ENCODE measurements at regions not wholly inside any gene's neighbourhood (a gene's known extent, or its start where the extent isn't known, plus 50 kb on each side); places are given as distances from the start of the nearest gene placed in this dataset.
"Not testable (repeated sequence)": the region's sequence is repeated elsewhere in the genome, so short reads cannot be mapped to it uniquely, and the experiment has no call there.

DNA sequence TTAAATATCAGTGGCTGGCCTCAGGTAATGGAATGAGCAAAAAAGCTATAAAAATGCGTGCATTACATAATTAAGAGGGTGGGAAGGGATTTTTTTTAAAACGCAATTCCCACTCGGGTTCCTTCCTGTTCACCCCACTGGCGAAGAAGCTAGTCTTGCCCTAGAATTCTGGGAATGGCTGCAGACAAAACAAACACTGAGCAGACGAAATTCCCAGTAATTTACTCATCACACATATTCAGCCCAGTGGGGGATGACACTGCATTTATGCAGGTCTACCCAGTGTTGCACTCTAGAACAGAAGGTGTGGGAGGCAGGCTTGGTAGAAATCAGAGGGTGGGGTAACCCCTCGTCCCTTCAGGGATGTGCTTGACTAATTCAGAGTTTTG is 2695.0 kb upstream of the DEFB115 start:
- Histone ChIP-seq H3K36me3 (ENCODE audit: insufficient read depth, low read length) (no peaks in the 10 kb centered on the region), H3K27ac (ENCODE audit: low read depth, low read length) (peak overlapping the region; percentile 78), H3K4me2 (ENCODE audit: insufficient read depth, low read length) (peak overlapping the region; percentile 53), H4K20me1 (ENCODE audit: insufficient read depth, low read length) (no peaks in the 10 kb centered on the region), H3K4me1 (ENCODE audit: insufficient read depth, low read length) (peaks cover 3% of the 10 kb centered on the region), H3K27me3 (ENCODE audit: insufficient read depth, low read length) (no peaks in the 10 kb centered on the region), H3K79me2 (ENCODE audit: insufficient read depth, low read length) (no peaks in the 10 kb centered on the region), H3K4me3 (ENCODE audit: insufficient read depth, low read length) (peak overlapping the region; percentile 30), H2AFZ (ENCODE audit: low read length) (no peak overlapping the region), H3K9me3 (ENCODE audit: low read depth, low read length) (peaks cover 4% of the 10 kb centered on the region)
- TF ChIP-seq, protein P1, sequence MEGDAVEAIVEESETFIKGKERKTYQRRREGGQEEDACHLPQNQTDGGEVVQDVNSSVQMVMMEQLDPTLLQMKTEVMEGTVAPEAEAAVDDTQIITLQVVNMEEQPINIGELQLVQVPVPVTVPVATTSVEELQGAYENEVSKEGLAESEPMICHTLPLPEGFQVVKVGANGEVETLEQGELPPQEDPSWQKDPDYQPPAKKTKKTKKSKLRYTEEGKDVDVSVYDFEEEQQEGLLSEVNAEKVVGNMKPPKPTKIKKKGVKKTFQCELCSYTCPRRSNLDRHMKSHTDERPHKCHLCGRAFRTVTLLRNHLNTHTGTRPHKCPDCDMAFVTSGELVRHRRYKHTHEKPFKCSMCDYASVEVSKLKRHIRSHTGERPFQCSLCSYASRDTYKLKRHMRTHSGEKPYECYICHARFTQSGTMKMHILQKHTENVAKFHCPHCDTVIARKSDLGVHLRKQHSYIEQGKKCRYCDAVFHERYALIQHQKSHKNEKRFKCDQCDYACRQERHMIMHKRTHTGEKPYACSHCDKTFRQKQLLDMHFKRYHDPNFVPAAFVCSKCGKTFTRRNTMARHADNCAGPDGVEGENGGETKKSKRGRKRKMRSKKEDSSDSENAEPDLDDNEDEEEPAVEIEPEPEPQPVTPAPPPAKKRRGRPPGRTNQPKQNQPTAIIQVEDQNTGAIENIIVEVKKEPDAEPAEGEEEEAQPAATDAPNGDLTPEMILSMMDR (IDR thresholded peaks at IDR 0.05; ENCODE audit: extremely low read depth, low read depth, low read length), result no peak
- DNase-seq (ENCODE audit: insufficient read length, low spot score, missing footprints), result peak; percentile 26

DNA sequence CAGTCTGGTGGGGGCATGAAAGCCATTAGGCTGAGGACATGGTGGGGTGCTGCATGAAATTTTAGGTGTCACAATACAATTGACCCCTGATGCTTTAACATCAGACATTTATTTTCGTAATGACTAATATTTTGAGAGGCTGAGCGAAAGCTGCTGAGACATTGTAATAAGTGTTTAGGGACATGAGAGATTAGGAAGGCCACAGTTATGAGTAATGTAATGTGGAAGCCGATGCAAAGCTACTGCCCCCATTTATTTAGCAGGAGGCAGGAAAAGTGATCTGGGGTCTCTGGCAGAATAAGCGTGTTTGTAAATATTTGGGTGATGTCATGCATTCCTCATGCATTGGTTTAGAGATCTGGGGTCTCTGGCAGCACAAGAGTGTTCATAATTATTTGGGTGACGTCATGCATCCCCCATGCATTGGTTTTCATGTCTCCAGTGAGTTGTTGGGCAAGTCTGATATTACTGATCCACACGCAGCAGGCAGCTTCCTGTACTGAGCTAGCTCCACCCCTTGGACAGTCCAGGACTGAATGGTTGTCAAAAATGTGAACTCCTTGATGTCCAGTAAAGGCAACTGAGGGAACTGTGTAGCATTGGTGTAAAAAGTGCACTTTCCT is 2694.5 kb upstream of the DEFB115 start:
- not testable (repeated sequence) for H3K9me3 ChIP-seq (ENCODE audit: low read depth, low read length); H3K27me3 ChIP-seq (ENCODE audit: insufficient read depth, low read length); H3K4me3 ChIP-seq (ENCODE audit: insufficient read depth, low read length); H4K20me1 ChIP-seq (ENCODE audit: insufficient read depth, low read length); H3K4me1 ChIP-seq (ENCODE audit: insufficient read depth, low read length); DNase-seq (ENCODE audit: insufficient read length, low spot score, missing footprints); H3K36me3 ChIP-seq (ENCODE audit: insufficient read depth, low read length); H2AFZ ChIP-seq (ENCODE audit: low read length); H3K79me2 ChIP-seq (ENCODE audit: insufficient read depth, low read length)
- Histone ChIP-seq H3K27ac (ENCODE audit: low read depth, low read length) (peak overlapping the region; percentile 78), H3K4me2 (ENCODE audit: insufficient read depth, low read length) (peak overlapping the region; percentile 53)

DNA sequence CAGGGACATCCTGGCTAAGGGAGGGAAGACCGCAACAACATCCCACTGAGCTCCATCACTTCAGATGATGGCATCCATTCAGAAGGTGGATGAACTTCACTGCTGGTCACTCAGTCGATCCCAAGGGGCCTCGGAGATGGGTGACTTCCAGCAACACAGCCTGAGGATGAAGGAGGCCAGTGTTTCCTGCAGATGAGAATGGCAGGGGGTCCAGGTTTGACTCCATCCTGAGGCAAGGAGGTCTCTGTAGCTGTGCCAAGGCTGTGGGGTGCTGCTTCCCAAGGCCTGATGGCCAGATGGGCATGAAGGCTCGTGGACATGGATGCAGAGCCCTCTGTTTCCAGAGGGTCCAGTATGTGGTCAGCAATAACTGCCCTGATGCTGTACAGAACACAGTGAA is 2693.4 kb upstream of the DEFB115 start:
- H3K27ac ChIP-seq (ENCODE audit: low read depth, low read length), result peak overlapping the region; percentile 78
- H3K4me1 ChIP-seq (ENCODE audit: insufficient read depth, low read length); H3K4me3 ChIP-seq (ENCODE audit: insufficient read depth, low read length); H3K79me2 ChIP-seq (ENCODE audit: insufficient read depth, low read length); H4K20me1 ChIP-seq (ENCODE audit: insufficient read depth, low read length); DNase-seq (ENCODE audit: insufficient read length, low spot score, missing footprints); H3K9me3 ChIP-seq (ENCODE audit: low read depth, low read length); H3K36me3 ChIP-seq (ENCODE audit: insufficient read depth, low read length); H2AFZ ChIP-seq (ENCODE audit: low read length); H3K4me2 ChIP-seq (ENCODE audit: insufficient read depth, low read length); H3K27me3 ChIP-seq (ENCODE audit: insufficient read depth, low read length): not testable (repeated sequence)

DNA sequence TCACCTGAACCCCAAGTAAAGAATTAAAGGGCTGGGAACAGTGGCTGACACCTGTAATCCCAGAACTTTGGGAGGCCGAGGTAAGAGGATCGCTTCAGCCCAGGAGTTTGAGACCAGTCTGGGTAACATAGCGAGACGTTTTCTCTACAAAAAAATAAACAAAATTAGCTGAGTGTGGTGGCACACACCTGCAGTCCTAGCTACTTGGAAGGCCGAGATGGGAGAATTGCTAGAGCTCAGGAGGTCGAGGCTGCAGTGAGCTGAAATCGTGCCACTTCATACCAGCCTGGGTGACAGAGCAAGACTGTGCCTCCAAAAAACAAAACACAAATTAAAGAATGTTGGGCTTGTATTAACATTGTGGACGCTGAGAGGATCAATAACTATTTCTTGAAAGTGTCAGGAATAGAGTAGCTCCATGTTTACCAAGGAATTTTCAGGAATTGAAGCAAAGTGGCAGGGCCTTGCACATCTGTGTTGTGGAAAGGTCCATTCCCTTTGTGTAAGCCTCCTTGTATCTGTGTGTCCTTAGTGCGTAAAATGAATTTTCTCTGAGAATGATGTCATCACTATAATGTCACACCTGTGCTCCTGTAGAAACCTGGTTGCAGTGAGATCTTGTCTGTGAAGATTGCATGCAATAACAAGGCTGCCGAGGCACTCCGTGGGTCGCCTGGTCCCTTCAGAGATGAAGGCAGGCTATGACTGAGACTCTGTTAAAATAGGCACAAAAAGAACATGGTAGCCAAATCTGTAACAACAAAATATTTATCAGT is 2692.6 kb upstream of the DEFB115 start:
- H3K4me2 ChIP-seq (ENCODE audit: insufficient read depth, low read length); H3K36me3 ChIP-seq (ENCODE audit: insufficient read depth, low read length); H4K20me1 ChIP-seq (ENCODE audit: insufficient read depth, low read length); H3K4me1 ChIP-seq (ENCODE audit: insufficient read depth, low read length); H3K4me3 ChIP-seq (ENCODE audit: insufficient read depth, low read length); H3K79me2 ChIP-seq (ENCODE audit: insufficient read depth, low read length); DNase-seq (ENCODE audit: insufficient read length, low spot score, missing footprints); H3K27ac ChIP-seq (ENCODE audit: low read depth, low read length); H2AFZ ChIP-seq (ENCODE audit: low read length); H3K27me3 ChIP-seq (ENCODE audit: insufficient read depth, low read length); H3K9me3 ChIP-seq (ENCODE audit: low read depth, low read length): not testable (repeated sequence)

DNA sequence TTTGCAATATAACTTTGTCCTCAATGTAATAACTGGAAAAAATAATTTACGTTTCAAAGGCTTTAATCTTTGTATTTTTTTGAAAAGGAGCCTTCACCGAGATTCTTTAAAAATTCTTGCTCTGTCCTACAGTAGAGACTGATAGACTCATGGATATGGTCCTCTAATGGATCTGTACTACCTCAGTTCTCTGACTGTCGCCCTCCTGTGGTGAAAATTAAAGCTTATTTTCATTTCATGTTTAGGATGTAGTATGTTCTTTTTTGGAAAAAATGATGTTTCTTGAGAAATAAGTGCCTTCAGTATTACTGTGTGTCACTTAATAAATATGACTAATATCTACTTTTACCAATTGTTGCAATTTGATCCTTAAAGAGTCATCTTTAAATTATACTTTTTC is 2681.5 kb upstream of the DEFB115 start:
- not testable (repeated sequence) for H3K4me3 ChIP-seq (ENCODE audit: insufficient read depth, low read length); H3K9me3 ChIP-seq (ENCODE audit: low read depth, low read length); H4K20me1 ChIP-seq (ENCODE audit: insufficient read depth, low read length); H3K27ac ChIP-seq (ENCODE audit: low read depth, low read length); H3K79me2 ChIP-seq (ENCODE audit: insufficient read depth, low read length); H3K36me3 ChIP-seq (ENCODE audit: insufficient read depth, low read length); H3K27me3 ChIP-seq (ENCODE audit: insufficient read depth, low read length); DNase-seq (ENCODE audit: insufficient read length, low spot score, missing footprints); H2AFZ ChIP-seq (ENCODE audit: low read length); H3K4me2 ChIP-seq (ENCODE audit: insufficient read depth, low read length); H3K4me1 ChIP-seq (ENCODE audit: insufficient read depth, low read length)

DNA sequence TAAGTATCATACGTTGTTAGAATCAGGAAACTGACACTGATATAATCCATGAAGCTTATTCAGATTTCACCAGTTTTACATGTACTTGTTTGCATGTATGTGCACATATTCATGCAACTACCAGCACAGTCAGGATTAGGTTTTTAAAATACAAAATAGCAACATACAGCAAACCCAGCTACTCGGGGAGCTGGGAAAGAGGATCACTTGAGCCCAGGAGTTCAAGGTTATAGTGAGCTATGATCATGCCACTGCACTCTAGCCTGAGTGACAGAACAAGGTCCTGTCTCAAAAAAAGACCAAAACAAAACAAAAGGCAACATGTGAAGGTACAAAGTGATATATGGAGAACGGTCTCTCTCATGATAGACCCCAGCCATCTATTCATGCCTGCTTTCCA is 2665.8 kb upstream of the DEFB115 start:
- H2AFZ ChIP-seq (ENCODE audit: low read length); H3K27me3 ChIP-seq (ENCODE audit: insufficient read depth, low read length); H3K79me2 ChIP-seq (ENCODE audit: insufficient read depth, low read length); H3K27ac ChIP-seq (ENCODE audit: low read depth, low read length); DNase-seq (ENCODE audit: insufficient read length, low spot score, missing footprints); H3K4me1 ChIP-seq (ENCODE audit: insufficient read depth, low read length); H3K4me3 ChIP-seq (ENCODE audit: insufficient read depth, low read length); H3K4me2 ChIP-seq (ENCODE audit: insufficient read depth, low read length); H3K36me3 ChIP-seq (ENCODE audit: insufficient read depth, low read length); H4K20me1 ChIP-seq (ENCODE audit: insufficient read depth, low read length); H3K9me3 ChIP-seq (ENCODE audit: low read depth, low read length): not testable (repeated sequence)

DNA sequence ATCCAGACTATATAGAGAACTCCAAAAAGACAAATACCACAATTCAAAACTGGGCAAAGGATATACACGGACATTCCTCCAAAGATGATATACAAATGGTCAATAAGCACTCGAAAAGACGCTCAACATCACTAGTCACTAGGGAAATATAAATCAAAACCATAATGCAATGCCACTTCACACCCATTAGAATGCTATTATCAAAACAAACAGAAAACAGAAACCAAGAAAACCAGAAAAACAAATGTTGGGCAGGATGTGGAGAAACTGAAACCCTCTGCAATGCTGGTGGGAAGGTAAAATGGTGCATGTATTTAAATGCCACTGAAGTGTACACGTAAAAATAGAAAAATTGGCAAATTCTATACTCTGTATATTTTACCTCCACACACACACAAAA is 2664.1 kb upstream of the DEFB115 start:
- not testable (repeated sequence) for H3K36me3 ChIP-seq (ENCODE audit: insufficient read depth, low read length); DNase-seq (ENCODE audit: insufficient read length, low spot score, missing footprints); H3K79me2 ChIP-seq (ENCODE audit: insufficient read depth, low read length); H2AFZ ChIP-seq (ENCODE audit: low read length); H4K20me1 ChIP-seq (ENCODE audit: insufficient read depth, low read length); H3K4me3 ChIP-seq (ENCODE audit: insufficient read depth, low read length); H3K27me3 ChIP-seq (ENCODE audit: insufficient read depth, low read length); H3K27ac ChIP-seq (ENCODE audit: low read depth, low read length); H3K9me3 ChIP-seq (ENCODE audit: low read depth, low read length); H3K4me1 ChIP-seq (ENCODE audit: insufficient read depth, low read length); H3K4me2 ChIP-seq (ENCODE audit: insufficient read depth, low read length)

DNA sequence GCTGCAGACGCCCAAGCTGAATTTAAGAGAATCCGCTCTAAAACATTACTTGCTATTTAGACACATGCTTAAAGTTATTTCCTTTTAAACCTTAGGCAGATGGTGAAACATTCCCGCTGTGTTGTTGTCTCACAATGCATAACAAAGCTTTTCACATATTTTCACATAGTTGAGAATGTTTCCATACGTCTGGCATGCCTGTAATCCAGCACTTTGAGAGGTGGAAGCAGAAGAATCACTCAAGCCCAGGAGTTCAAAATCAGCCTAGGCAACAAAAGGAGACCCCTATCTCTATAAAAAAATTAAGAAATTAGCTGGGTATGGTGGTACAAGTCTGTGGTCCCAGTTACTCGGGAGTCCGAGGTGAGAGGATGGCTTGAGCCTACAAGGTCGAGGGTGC is 2663.0 kb upstream of the DEFB115 start:
- not testable (repeated sequence) for H3K36me3 ChIP-seq (ENCODE audit: insufficient read depth, low read length); H3K4me1 ChIP-seq (ENCODE audit: insufficient read depth, low read length); H2AFZ ChIP-seq (ENCODE audit: low read length); H3K4me3 ChIP-seq (ENCODE audit: insufficient read depth, low read length); H3K4me2 ChIP-seq (ENCODE audit: insufficient read depth, low read length); H3K9me3 ChIP-seq (ENCODE audit: low read depth, low read length); H3K27me3 ChIP-seq (ENCODE audit: insufficient read depth, low read length); H3K79me2 ChIP-seq (ENCODE audit: insufficient read depth, low read length); DNase-seq (ENCODE audit: insufficient read length, low spot score, missing footprints); H4K20me1 ChIP-seq (ENCODE audit: insufficient read depth, low read length); H3K27ac ChIP-seq (ENCODE audit: low read depth, low read length)
